GM12873 (cell line): ENCODE measurements at regions not wholly inside any gene's neighbourhood (a gene's known extent, or its start where the extent isn't known, plus 50 kb on each side); places are given as distances from the start of the nearest gene placed in this dataset.

Experiments used
- TF ChIP-seq, protein P1 (sequence below): IDR thresholded peaks from 2 replicates; pipeline ENCODE4 v1.5.1; 2012; ENCODE audit warnings: low read depth, mild to moderate bottlenecking, moderate library complexity, low read length, control low read depth; ENCODE audit not compliant: insufficient read depth; ENCODE audit errors: missing control alignments

- TF ChIP-seq, protein P1, sequence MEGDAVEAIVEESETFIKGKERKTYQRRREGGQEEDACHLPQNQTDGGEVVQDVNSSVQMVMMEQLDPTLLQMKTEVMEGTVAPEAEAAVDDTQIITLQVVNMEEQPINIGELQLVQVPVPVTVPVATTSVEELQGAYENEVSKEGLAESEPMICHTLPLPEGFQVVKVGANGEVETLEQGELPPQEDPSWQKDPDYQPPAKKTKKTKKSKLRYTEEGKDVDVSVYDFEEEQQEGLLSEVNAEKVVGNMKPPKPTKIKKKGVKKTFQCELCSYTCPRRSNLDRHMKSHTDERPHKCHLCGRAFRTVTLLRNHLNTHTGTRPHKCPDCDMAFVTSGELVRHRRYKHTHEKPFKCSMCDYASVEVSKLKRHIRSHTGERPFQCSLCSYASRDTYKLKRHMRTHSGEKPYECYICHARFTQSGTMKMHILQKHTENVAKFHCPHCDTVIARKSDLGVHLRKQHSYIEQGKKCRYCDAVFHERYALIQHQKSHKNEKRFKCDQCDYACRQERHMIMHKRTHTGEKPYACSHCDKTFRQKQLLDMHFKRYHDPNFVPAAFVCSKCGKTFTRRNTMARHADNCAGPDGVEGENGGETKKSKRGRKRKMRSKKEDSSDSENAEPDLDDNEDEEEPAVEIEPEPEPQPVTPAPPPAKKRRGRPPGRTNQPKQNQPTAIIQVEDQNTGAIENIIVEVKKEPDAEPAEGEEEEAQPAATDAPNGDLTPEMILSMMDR = no peak
These were observed 389.7 kb upstream of the NR3C2 start for GRCh38 chr4:148831945-148832344.

- TF ChIP-seq, protein P1 = no peak
These were observed 386.1 kb upstream of the NR3C2 start for GRCh38 chr4:148828291-148828690.

DNA sequence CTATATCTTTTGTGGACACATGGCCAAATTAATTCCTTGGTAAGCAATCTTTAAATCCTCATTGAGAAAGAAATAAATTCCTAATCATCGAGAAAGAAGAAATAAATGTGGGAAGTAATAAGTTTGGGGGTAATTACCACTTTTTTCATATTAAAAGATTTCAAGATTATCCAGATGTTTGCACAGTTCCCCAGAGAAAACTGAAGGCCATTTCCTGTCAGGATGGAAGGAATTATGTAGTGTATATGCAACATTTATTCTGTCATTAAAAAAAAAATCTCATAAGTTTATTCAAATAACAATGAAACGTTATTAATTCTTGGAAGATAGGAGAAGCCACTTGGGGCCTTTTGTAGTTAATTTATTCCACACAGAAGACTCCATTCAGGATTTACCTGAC is 385.6 kb upstream of the NR3C2 start:
- TF ChIP-seq, protein P1 = no peak

DNA sequence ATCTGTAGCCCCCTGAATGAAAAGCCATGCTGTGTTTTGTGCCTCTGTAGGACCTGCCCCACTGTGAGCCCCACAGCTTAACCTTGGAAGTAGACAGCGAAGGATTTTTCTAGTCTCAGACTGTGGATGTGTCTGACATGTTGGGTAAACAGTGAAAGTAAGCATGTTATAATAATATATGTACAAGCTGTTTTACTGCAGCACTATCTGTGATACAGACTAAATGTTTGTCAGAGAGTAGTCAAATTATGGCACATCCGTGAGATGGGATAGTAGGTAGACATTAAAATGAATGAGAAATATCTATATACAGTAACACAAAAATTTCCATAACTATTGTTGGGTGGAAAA is 381.2 kb upstream of the NR3C2 start:
- TF ChIP-seq, protein P1 = no peak

- TF ChIP-seq, protein P1 = no peak
These were observed 380.6 kb upstream of the NR3C2 start for GRCh38 chr4:148822572-148823418.

DNA sequence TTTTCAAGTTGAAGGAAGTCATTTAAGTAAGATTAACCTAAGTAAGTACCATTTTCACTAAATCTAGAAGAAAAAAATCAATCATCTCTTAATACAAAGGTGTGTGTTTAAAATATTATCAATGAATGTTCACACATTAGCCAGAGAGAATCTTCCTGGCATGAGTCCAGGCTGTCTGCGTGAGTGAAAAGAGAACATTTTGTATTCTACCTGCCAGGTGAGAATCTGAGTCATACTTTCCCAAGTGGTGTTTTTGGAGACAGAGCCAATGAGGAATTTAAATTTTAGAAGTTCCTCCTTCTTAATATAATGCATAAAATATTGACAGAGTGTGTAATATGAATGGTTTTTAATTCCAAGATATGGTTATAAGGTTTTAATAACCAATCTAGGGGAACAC is 371.8 kb upstream of the NR3C2 start:
- TF ChIP-seq, protein P1 = no peak

GRCh38 chr4:148813289-148813688 is 371.1 kb upstream of the NR3C2 start:
- TF ChIP-seq, protein P1 = no peak

GRCh38 chr4:148812101-148812500 is 369.9 kb upstream of the NR3C2 start:
- TF ChIP-seq, protein P1 = no peak
